Ishikawa (cell line): ENCODE measurements at regions not wholly inside any gene's neighbourhood (a gene's known extent, or its start where the extent isn't known, plus 50 kb on each side); places are given as distances from the start of the nearest gene placed in this dataset.

ENCODE experiments used
- CEBPB ChIP-seq: IDR thresholded peaks from 2 replicates; pipeline ENCODE4 v1.6.1; 2012
- CREB1 ChIP-seq: IDR thresholded peaks from 2 replicates; pipeline ENCODE4 v1.6.1; 2012; ENCODE audit warnings: low read depth
- EGR1 ChIP-seq: IDR thresholded peaks from 2 replicates; pipeline ENCODE4 v1.6.1; 2012
- EP300 ChIP-seq: IDR thresholded peaks from 2 replicates; pipeline ENCODE4 v1.6.1; 2012; ENCODE audit warnings: borderline replicate concordance
- FOXM1 ChIP-seq: IDR thresholded peaks from 2 replicates; pipeline ENCODE4 v1.6.1; 2012; ENCODE audit warnings: low read depth, borderline replicate concordance
- MAX ChIP-seq: IDR thresholded peaks from 2 replicates; pipeline ENCODE4 v1.6.1; 2012
- NFIC ChIP-seq: IDR thresholded peaks from 2 replicates; pipeline ENCODE4 v1.6.1; 2012
- RAD21 ChIP-seq: IDR thresholded peaks from 2 replicates; pipeline ENCODE4 v1.6.1; 2012; ENCODE audit warnings: low read depth
- TAF1 ChIP-seq: IDR thresholded peaks from 2 replicates; pipeline ENCODE4 v1.6.1; 2012; ENCODE audit warnings: low read depth, mild to moderate bottlenecking
- TCF12 ChIP-seq: IDR thresholded peaks from 2 replicates; pipeline ENCODE4 v1.6.1; 2012; ENCODE audit warnings: low read depth
- TEAD4 ChIP-seq: IDR thresholded peaks from 2 replicates; pipeline ENCODE4 v1.6.1; 2012
- YY1 ChIP-seq: IDR thresholded peaks from 2 replicates; pipeline ENCODE4 v1.6.1; 2012; ENCODE audit warnings: low read depth
- ZBTB7A ChIP-seq: IDR thresholded peaks from 2 replicates; pipeline ENCODE4 v1.6.1; 2012; ENCODE audit warnings: low read depth
- TF ChIP-seq, protein P1 (sequence below): IDR thresholded peaks from 2 replicates; pipeline ENCODE4 v1.6.1; 2012
- TF ChIP-seq, protein P2 (sequence below): IDR thresholded peaks from 2 replicates; pipeline ENCODE4 v1.6.1; 2012; ENCODE audit warnings: low read depth, mild to moderate bottlenecking

GRCh38 chr10:65710306-65710705 lies 1215.5 kb upstream of the LRRTM3 start:
- TF ChIP-seq TAF1 (no peak), NFIC (no peak), RAD21 (no peak), TEAD4 (no peak), YY1 (no peak), MAX (no peak), CREB1 (no peak), EP300 (no peak), EGR1 (no peak), CEBPB (no peak), FOXM1 (no peak), TCF12 (no peak), ZBTB7A (no peak)
- TF ChIP-seq, protein P1, sequence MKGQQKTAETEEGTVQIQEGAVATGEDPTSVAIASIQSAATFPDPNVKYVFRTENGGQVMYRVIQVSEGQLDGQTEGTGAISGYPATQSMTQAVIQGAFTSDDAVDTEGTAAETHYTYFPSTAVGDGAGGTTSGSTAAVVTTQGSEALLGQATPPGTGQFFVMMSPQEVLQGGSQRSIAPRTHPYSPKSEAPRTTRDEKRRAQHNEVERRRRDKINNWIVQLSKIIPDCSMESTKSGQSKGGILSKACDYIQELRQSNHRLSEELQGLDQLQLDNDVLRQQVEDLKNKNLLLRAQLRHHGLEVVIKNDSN, result no peak
- TF ChIP-seq, protein P2, sequence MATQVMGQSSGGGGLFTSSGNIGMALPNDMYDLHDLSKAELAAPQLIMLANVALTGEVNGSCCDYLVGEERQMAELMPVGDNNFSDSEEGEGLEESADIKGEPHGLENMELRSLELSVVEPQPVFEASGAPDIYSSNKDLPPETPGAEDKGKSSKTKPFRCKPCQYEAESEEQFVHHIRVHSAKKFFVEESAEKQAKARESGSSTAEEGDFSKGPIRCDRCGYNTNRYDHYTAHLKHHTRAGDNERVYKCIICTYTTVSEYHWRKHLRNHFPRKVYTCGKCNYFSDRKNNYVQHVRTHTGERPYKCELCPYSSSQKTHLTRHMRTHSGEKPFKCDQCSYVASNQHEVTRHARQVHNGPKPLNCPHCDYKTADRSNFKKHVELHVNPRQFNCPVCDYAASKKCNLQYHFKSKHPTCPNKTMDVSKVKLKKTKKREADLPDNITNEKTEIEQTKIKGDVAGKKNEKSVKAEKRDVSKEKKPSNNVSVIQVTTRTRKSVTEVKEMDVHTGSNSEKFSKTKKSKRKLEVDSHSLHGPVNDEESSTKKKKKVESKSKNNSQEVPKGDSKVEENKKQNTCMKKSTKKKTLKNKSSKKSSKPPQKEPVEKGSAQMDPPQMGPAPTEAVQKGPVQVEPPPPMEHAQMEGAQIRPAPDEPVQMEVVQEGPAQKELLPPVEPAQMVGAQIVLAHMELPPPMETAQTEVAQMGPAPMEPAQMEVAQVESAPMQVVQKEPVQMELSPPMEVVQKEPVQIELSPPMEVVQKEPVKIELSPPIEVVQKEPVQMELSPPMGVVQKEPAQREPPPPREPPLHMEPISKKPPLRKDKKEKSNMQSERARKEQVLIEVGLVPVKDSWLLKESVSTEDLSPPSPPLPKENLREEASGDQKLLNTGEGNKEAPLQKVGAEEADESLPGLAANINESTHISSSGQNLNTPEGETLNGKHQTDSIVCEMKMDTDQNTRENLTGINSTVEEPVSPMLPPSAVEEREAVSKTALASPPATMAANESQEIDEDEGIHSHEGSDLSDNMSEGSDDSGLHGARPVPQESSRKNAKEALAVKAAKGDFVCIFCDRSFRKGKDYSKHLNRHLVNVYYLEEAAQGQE, result no peak

GRCh38 chr10:65719790-65720189 lies 1206.0 kb upstream of the LRRTM3 start:
- TF ChIP-seq, protein P2, result no peak
- TF ChIP-seq CEBPB, result no peak
- no peak for TF ChIP-seq TEAD4
- TF ChIP-seq, protein P1, result no peak
- no peak for TF ChIP-seq NFIC
- no peak for TF ChIP-seq RAD21
- TF ChIP-seq YY1, result no peak
- TF ChIP-seq ZBTB7A, result no peak
- TF ChIP-seq TCF12, result no peak
- TF ChIP-seq CREB1, result no peak
- TF ChIP-seq EP300, result no peak
- no peak for TF ChIP-seq TAF1
- TF ChIP-seq MAX, result no peak

- TF ChIP-seq FOXM1 (no peak), TAF1 (no peak), ZBTB7A (no peak), TEAD4 (no peak), CEBPB (no peak), CREB1 (no peak), NFIC (no peak), TCF12 (no peak), MAX (no peak), EGR1 (no peak), EP300 (no peak), RAD21 (no peak)
- TF ChIP-seq, protein P2, result no peak
- TF ChIP-seq, protein P1, result no peak
Measured at GRCh38 chr10:65720901-65721300, 1204.9 kb upstream of the LRRTM3 start.

GRCh38 chr10:65723525-65723924 lies 1202.3 kb upstream of the LRRTM3 start:
- no peak for TF ChIP-seq ZBTB7A
- no peak for TF ChIP-seq FOXM1
- TF ChIP-seq, protein P1, result no peak
- TF ChIP-seq RAD21, result no peak
- TF ChIP-seq TEAD4, result no peak
